ENCODE measurements at regions not wholly inside any gene's neighbourhood (a gene's known extent, or its start where the extent isn't known, plus 50 kb on each side); places are given as distances from the start of the nearest gene placed in this dataset.

GRCh38 chr14:101357038-101357437 lies 204.3 kb upstream of the DIO3 start:
- DNase-seq (ENCODE audit: low spot score), result no peak

GRCh38 chr14:101357559-101358319 lies 203.6 kb upstream of the DIO3 start:
- DNase-seq (ENCODE audit: low spot score), result no peak

- DNase-seq (ENCODE audit: low spot score), result no peak
Measured at GRCh38 chr14:101358320-101359125, 202.8 kb upstream of the DIO3 start.

- DNase-seq (ENCODE audit: low spot score), result no peak
Measured at GRCh38 chr14:101359221-101360053, 201.9 kb upstream of the DIO3 start.

GRCh38 chr14:101360054-101360911 lies 201.0 kb upstream of the DIO3 start:
- no peak for DNase-seq (ENCODE audit: low spot score)

GRCh38 chr14:101361044-101361443 lies 200.3 kb upstream of the DIO3 start:
- no peak for DNase-seq (ENCODE audit: low spot score)

GRCh38 chr14:101361451-101362433 lies 199.6 kb upstream of the DIO3 start:
- no peak for DNase-seq (ENCODE audit: low spot score)

- no peak for DNase-seq (ENCODE audit: low spot score)
Measured at GRCh38 chr14:101362529-101363260, 198.6 kb upstream of the DIO3 start.

GRCh38 chr14:101363261-101363555 lies 198.1 kb upstream of the DIO3 start:
- DNase-seq (ENCODE audit: low spot score), result no peak

GRCh38 chr14:101363880-101364391 lies 197.4 kb upstream of the DIO3 start:
- DNase-seq (ENCODE audit: low spot score), result no peak

- no peak for DNase-seq (ENCODE audit: low spot score)
Measured at GRCh38 chr14:101364503-101365328, 196.6 kb upstream of the DIO3 start.

GRCh38 chr14:101365329-101366158 lies 195.8 kb upstream of the DIO3 start:
- no peak for DNase-seq (ENCODE audit: low spot score)

GRCh38 chr14:101367421-101368261 lies 193.7 kb upstream of the DIO3 start:
- DNase-seq (ENCODE audit: low spot score), result no peak

GRCh38 chr14:101368629-101369028 lies 192.7 kb upstream of the DIO3 start:
- no peak for DNase-seq (ENCODE audit: low spot score)

GRCh38 chr14:101369194-101369915 lies 191.9 kb upstream of the DIO3 start:
- peak; percentile 9 for DNase-seq (ENCODE audit: low spot score)
